ENCODE measurements at regions not wholly inside any gene's neighbourhood (a gene's known extent, or its start where the extent isn't known, plus 50 kb on each side); places are given as distances from the start of the nearest gene placed in this dataset.

- Histone ChIP-seq H3K9me3 (ENCODE audit: insufficient read depth, low read length) (no peaks in the 10 kb centered on the region), H3F3A (ENCODE audit: insufficient read depth) (no peaks in the 10 kb centered on the region), H3K4me3 (ENCODE audit: insufficient read depth, low read length, poor library complexity, severe bottlenecking) (no peak overlapping the region), H2AFZ (ENCODE audit: low read depth, low read length, severe bottlenecking) (no peak overlapping the region), H3K79me2 (ENCODE audit: insufficient read depth, low read length) (no peaks in the 10 kb centered on the region), H3K27me3 (ENCODE audit: low read length) (no peaks in the 10 kb centered on the region), H3K27ac (ENCODE audit: low read depth, low read length) (no peak overlapping the region), H3K9me2 (replicated peaks; ENCODE audit: insufficient read depth, low read length) (no peaks in the 10 kb centered on the region), H4K20me1 (ENCODE audit: low read depth, low read length) (no peaks in the 10 kb centered on the region), H3K36me3 (ENCODE audit: low read length) (no peaks in the 10 kb centered on the region), H3K9ac (ENCODE audit: low read length) (no peak overlapping the region), H3K4me2 (ENCODE audit: low read depth, low read length, poor library complexity, severe bottlenecking) (no peak overlapping the region)
- TF ChIP-seq EZH2phosphoT487 (conservative IDR thresholded peaks at IDR 0.05; ENCODE audit: low read length) (no peak), CTCF (IDR thresholded peaks at IDR 0.05; ENCODE audit: insufficient read depth, low read length, poor library complexity, severe bottlenecking) (no peak)
These were observed 56.4 kb upstream of the PLAC8 start for GRCh38 chr4:83170952-83171399.

Measured in SU-DHL-6 (cell line).